ENCODE measurements at regions not wholly inside any gene's neighbourhood (a gene's known extent, or its start where the extent isn't known, plus 50 kb on each side); places are given as distances from the start of the nearest gene placed in this dataset.

- Mint-ChIP-seq H3K27ac (ENCODE audit: low read depth) (no peak overlapping the region), H3K4me1 (no peaks in the 10 kb centered on the region), H3K9me3 (no peaks in the 10 kb centered on the region), H3K36me3 (ENCODE audit: insufficient read depth) (no peaks in the 10 kb centered on the region), H3K4me3 (no peak overlapping the region), H3K27me3 (no peaks in the 10 kb centered on the region)
- ATAC-seq (replicated peaks; ENCODE audit: extremely low read depth, poor library complexity, severe bottlenecking) (no peak), DNase-seq (ENCODE audit: low spot score in 2 of 2) (no peak)
These were observed 375.1 kb downstream of the TMEM167A start for GRCh38 chr5:82702046-82702445.

GRCh38 chr5:82699737-82700136 lies 377.5 kb downstream of the TMEM167A start:
- no peaks in the 10 kb centered on the region for H3K9me3 Mint-ChIP-seq
- no peak overlapping the region for H3K4me3 Mint-ChIP-seq
- H3K4me1 Mint-ChIP-seq = no peaks in the 10 kb centered on the region
- H3K27ac Mint-ChIP-seq (ENCODE audit: low read depth) = no peak overlapping the region
- no peaks in the 10 kb centered on the region for H3K36me3 Mint-ChIP-seq (ENCODE audit: insufficient read depth)
- ATAC-seq (replicated peaks; ENCODE audit: extremely low read depth, poor library complexity, severe bottlenecking) = no peak
- no peaks in the 10 kb centered on the region for H3K27me3 Mint-ChIP-seq
- DNase-seq (ENCODE audit: low spot score in 2 of 2) = no peak

DNA sequence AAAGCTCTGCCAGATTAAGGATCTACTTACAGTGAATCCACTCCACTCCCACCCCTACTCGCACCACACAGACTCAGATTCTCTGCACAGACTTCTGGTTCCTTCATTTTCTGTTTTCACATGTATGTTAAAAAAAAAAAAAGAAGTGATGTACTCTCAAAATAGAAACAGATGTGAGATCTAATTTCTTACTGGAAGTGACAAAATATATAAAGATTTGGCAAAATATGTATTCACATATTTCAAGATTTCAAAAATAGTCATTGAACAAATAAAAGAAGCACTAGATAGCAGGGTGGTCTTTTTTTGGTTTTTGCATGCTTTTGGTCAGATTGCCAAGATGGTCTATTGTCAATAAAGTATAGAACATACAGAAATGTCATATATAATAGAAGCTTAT lies 379.2 kb downstream of the TMEM167A start:
- Mint-ChIP-seq H3K27ac (ENCODE audit: low read depth) (no peak overlapping the region), H3K36me3 (ENCODE audit: insufficient read depth) (no peaks in the 10 kb centered on the region), H3K9me3 (no peaks in the 10 kb centered on the region), H3K27me3 (no peaks in the 10 kb centered on the region), H3K4me3 (no peak overlapping the region), H3K4me1 (no peaks in the 10 kb centered on the region)
- DNase-seq (ENCODE audit: low spot score in 2 of 2) (no peak), ATAC-seq (replicated peaks; ENCODE audit: extremely low read depth, poor library complexity, severe bottlenecking) (no peak)

DNA sequence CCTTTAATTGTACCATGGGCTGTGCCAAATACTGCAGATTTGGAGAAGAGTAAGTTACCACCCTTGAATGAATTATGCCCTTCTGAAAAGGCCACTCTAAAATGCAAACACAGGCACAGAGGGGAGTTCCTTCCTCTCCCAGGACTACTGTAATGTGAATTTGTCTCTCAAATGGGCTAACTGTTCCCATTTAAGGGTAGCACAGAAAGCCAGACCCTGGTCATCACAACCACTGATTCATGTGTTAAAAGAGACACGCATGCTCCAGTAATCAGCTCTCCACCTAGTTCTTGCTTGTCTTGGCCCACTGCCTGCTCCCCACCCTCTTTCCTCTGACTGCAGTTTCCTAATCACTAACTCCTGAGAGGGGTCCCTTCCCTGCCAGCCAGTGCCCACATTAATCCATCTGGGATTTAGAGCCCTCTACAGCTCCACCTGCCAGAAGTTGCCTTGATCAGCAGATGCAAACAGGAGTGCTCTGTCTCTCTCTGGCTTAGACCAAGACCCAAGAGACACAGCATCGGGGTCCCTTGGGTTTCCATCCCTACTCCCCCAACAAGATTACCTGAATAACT lies 382.4 kb downstream of the TMEM167A start:
- H3K4me1 Mint-ChIP-seq = no peaks in the 10 kb centered on the region
- no peaks in the 10 kb centered on the region for H3K36me3 Mint-ChIP-seq (ENCODE audit: insufficient read depth)
- H3K27me3 Mint-ChIP-seq = no peaks in the 10 kb centered on the region
- H3K4me3 Mint-ChIP-seq = no peak overlapping the region
- H3K9me3 Mint-ChIP-seq = no peaks in the 10 kb centered on the region
- H3K27ac Mint-ChIP-seq (ENCODE audit: low read depth) = no peak overlapping the region
- no peak for ATAC-seq (replicated peaks; ENCODE audit: extremely low read depth, poor library complexity, severe bottlenecking)
- no peak for DNase-seq (ENCODE audit: low spot score in 2 of 2)

- Mint-ChIP-seq H3K9me3 (peaks cover 5% of the 10 kb centered on the region), H3K27me3 (no peaks in the 10 kb centered on the region), H3K36me3 (ENCODE audit: insufficient read depth) (no peaks in the 10 kb centered on the region), H3K4me1 (no peaks in the 10 kb centered on the region), H3K27ac (ENCODE audit: low read depth) (no peak overlapping the region), H3K4me3 (no peak overlapping the region)
- no peak for ATAC-seq (replicated peaks; ENCODE audit: extremely low read depth, poor library complexity, severe bottlenecking)
- no peak for DNase-seq (ENCODE audit: low spot score in 2 of 2)
These were observed 384.4 kb downstream of the TMEM167A start for GRCh38 chr5:82692826-82693225.

DNA sequence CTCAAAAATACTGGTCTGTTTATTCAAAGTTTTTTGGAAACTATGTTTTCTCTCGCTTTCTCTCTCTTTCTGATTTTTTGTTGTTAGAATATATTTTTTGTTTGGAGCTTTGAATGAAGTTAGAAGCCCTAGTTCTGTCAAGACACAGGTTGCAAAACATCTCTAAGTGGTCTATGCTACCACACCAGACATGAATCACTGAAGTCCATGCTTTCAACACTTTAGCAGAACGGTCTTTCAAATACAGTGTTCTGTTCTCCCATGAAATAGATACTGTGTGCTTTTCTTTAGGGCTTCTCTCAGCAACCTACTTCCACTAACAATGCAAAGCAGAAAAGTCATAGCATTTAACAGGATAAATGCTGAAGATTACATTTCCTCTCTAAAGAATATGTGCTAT lies 392.5 kb downstream of the TMEM167A start:
- H3K36me3 Mint-ChIP-seq (ENCODE audit: insufficient read depth) = no peaks in the 10 kb centered on the region
- no peak overlapping the region for H3K27ac Mint-ChIP-seq (ENCODE audit: low read depth)
- no peaks in the 10 kb centered on the region for H3K27me3 Mint-ChIP-seq
- peaks cover 11% of the 10 kb centered on the region for H3K9me3 Mint-ChIP-seq
- DNase-seq (ENCODE audit: low spot score in 2 of 2) (no peak), ATAC-seq (replicated peaks; ENCODE audit: extremely low read depth, poor library complexity, severe bottlenecking) (no peak)
- no peaks in the 10 kb centered on the region for H3K4me1 Mint-ChIP-seq
- no peak overlapping the region for H3K4me3 Mint-ChIP-seq

GRCh38 chr5:82684165-82684564 lies 393.0 kb downstream of the TMEM167A start:
- no peaks in the 10 kb centered on the region for H3K27me3 Mint-ChIP-seq
- H3K4me3 Mint-ChIP-seq = no peak overlapping the region
- H3K27ac Mint-ChIP-seq (ENCODE audit: low read depth) = no peak overlapping the region
- H3K9me3 Mint-ChIP-seq = peaks cover 9% of the 10 kb centered on the region
- no peak for ATAC-seq (replicated peaks; ENCODE audit: extremely low read depth, poor library complexity, severe bottlenecking)
- no peaks in the 10 kb centered on the region for H3K36me3 Mint-ChIP-seq (ENCODE audit: insufficient read depth)
- no peak for DNase-seq (ENCODE audit: low spot score in 2 of 2)
- no peaks in the 10 kb centered on the region for H3K4me1 Mint-ChIP-seq

DNA sequence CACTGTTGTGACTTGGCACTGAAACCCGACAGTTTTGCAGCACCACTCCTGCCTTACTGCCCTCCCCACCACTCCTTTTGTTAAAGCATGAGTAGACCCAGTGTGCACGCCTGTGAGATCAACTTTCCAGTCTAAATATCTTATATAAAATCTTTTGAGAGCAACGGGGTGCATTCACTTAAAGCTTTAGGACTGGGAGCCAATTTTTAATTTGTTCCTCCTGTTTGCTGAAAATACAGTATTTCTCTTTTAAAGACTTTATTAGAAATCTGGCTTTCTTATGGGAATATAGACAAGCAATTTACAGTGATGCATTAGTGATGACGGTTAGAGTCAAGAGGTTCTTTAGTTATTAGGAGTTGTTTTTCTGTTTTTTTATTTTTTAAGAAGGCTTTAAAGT lies 397.5 kb downstream of the TMEM167A start:
- H3K27ac Mint-ChIP-seq (ENCODE audit: low read depth) = no peak overlapping the region
- DNase-seq (ENCODE audit: low spot score in 2 of 2) (no peak), ATAC-seq (replicated peaks; ENCODE audit: extremely low read depth, poor library complexity, severe bottlenecking) (no peak)
- no peaks in the 10 kb centered on the region for H3K4me1 Mint-ChIP-seq
- peaks cover 6% of the 10 kb centered on the region for H3K9me3 Mint-ChIP-seq
- H3K36me3 Mint-ChIP-seq (ENCODE audit: insufficient read depth) = no peaks in the 10 kb centered on the region
- H3K4me3 Mint-ChIP-seq = no peak overlapping the region
- H3K27me3 Mint-ChIP-seq = no peaks in the 10 kb centered on the region

- no peak overlapping the region for H3K4me3 Mint-ChIP-seq
- ATAC-seq (replicated peaks; ENCODE audit: extremely low read depth, poor library complexity, severe bottlenecking) (no peak), DNase-seq (ENCODE audit: low spot score in 2 of 2) (no peak)
- no peaks in the 10 kb centered on the region for H3K36me3 Mint-ChIP-seq (ENCODE audit: insufficient read depth)
- no peak overlapping the region for H3K27ac Mint-ChIP-seq (ENCODE audit: low read depth)
- peaks cover 2% of the 10 kb centered on the region for H3K9me3 Mint-ChIP-seq
- H3K27me3 Mint-ChIP-seq = no peaks in the 10 kb centered on the region
- H3K4me1 Mint-ChIP-seq = no peaks in the 10 kb centered on the region
These were observed 398.5 kb upstream of the RPS23 start for GRCh38 chr5:82676661-82677060.

GRCh38 chr5:82674671-82675070 lies 396.5 kb upstream of the RPS23 start:
- ATAC-seq (replicated peaks; ENCODE audit: extremely low read depth, poor library complexity, severe bottlenecking) = no peak
- Mint-ChIP-seq H3K4me3 (no peak overlapping the region), H3K27me3 (no peaks in the 10 kb centered on the region), H3K4me1 (no peaks in the 10 kb centered on the region), H3K27ac (ENCODE audit: low read depth) (no peak overlapping the region), H3K36me3 (ENCODE audit: insufficient read depth) (no peaks in the 10 kb centered on the region), H3K9me3 (no peaks in the 10 kb centered on the region)
- no peak for DNase-seq (ENCODE audit: low spot score in 2 of 2)

DNA sequence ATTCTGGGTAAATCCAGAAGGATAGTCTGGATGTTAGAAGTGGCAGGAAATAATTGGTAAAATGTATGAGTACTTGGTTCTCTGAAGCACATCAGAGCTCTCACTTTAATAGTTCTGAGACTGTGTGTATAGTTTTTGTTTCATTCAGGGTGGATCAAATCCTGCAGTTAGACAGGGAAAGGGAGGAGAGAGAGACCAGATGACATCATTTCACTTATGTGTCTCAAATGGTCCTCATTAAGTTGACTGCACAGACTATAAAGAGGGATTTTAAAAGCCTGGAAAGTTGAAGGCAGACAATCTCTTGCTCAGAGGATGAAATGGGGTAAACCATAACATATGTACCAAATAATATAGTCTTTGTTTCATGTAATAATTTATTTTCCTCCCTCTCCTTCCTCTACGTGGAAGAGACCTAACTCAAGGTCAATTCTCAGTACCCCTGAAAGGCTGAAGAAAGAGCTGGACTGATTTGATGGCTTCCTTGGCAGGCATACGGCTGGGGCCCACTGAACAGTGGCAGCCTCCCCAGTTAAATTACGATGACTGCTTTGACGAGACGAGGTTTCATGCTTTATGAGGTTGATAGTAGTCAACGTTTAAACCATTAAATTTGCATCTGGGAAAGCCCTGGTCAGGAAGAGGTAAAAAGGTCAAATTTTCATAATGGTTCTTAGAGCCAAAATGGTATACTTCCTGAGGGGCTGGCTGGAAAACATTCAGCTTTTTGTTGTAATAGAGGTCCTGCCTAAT lies 395.1 kb upstream of the RPS23 start:
- H3K9me3 Mint-ChIP-seq = no peaks in the 10 kb centered on the region
- ATAC-seq (replicated peaks; ENCODE audit: extremely low read depth, poor library complexity, severe bottlenecking) (no peak), DNase-seq (ENCODE audit: low spot score in 2 of 2) (no peak)
- no peaks in the 10 kb centered on the region for H3K4me1 Mint-ChIP-seq
- H3K36me3 Mint-ChIP-seq (ENCODE audit: insufficient read depth) = no peaks in the 10 kb centered on the region
- no peak overlapping the region for H3K27ac Mint-ChIP-seq (ENCODE audit: low read depth)
- no peak overlapping the region for H3K4me3 Mint-ChIP-seq
- H3K27me3 Mint-ChIP-seq = no peaks in the 10 kb centered on the region

- Mint-ChIP-seq H3K27me3 (no peaks in the 10 kb centered on the region), H3K36me3 (ENCODE audit: insufficient read depth) (no peaks in the 10 kb centered on the region), H3K4me1 (no peaks in the 10 kb centered on the region), H3K4me3 (no peak overlapping the region), H3K9me3 (no peaks in the 10 kb centered on the region), H3K27ac (ENCODE audit: low read depth) (no peak overlapping the region)
- ATAC-seq (replicated peaks; ENCODE audit: extremely low read depth, poor library complexity, severe bottlenecking) = no peak
- no peak for DNase-seq (ENCODE audit: low spot score in 2 of 2)
These were observed 392.5 kb upstream of the RPS23 start for GRCh38 chr5:82670692-82671091.

DNA sequence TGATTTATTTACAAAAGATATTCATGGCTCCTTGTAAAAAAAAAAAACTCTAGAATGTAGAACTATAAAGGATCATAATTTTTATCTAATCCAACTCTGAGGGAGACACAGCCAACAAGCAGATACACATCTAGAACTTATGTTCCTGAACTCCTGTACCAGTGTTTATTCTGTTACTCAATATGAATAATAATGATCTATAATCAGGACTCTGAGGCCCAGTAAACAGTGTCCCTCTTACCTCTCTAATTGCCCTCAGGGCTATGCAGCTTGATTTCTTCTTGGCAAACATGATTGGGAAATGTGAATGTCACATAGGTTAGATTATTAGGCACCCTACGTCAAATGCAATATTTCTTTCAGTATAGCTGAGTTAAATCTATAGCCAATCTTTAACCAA lies 391.6 kb upstream of the RPS23 start:
- Mint-ChIP-seq H3K4me1 (no peaks in the 10 kb centered on the region), H3K27me3 (no peaks in the 10 kb centered on the region), H3K27ac (ENCODE audit: low read depth) (no peak overlapping the region), H3K4me3 (no peak overlapping the region), H3K9me3 (no peaks in the 10 kb centered on the region), H3K36me3 (ENCODE audit: insufficient read depth) (no peaks in the 10 kb centered on the region)
- DNase-seq (ENCODE audit: low spot score in 2 of 2) (no peak), ATAC-seq (replicated peaks; ENCODE audit: extremely low read depth, poor library complexity, severe bottlenecking) (no peak)

All from central memory CD8-positive, alpha-beta T cell (primary cell).